GM12878 (cell line): ENCODE measurements at regions not wholly inside any gene's neighbourhood (a gene's known extent, or its start where the extent isn't known, plus 50 kb on each side); places are given as distances from the start of the nearest gene placed in this dataset.
"Not testable (repeated sequence)": the region's sequence is repeated elsewhere in the genome, so short reads cannot be mapped to it uniquely, and the experiment has no call there.

Source experiments
- ATAC-seq: fragments of 200-7000 bp; cut with Tn5 transposase; 3 replicates; pipeline ENCODE4 v1.9.1; 2020; ENCODE audit warnings: mild to moderate bottlenecking, moderate library complexity
- BruUV-seq: library from RNA; stranded (reverse); fragments of 400-500 nt; replicated peaks from 2 replicates; lab custom pipeline; 2021; lab: Mats Ljungman, UMichigan
- CTCF ChIA-PET: fragments of 300-600 bp; sonication (Branson Sonifier 250); formaldehyde crosslinking; extraction: SDS; loops from one replicate; lab custom pipeline; 2021; ENCODE audit warnings: inconsistent platforms; lab: Yijun Ruan, JAX
- POLR2A ChIA-PET: fragments of 350-600 bp; formaldehyde crosslinking; extraction: SDS; loops from one replicate; lab custom pipeline; 2021; ENCODE audit warnings: inconsistent platforms; lab: Charles Lee
- RAD21 ChIA-PET: fragments of 300-600 bp; sonication (Branson Sonifier 250); formaldehyde crosslinking; loops from one replicate; lab custom pipeline; 2023; ENCODE audit warnings: antibody characterized with exemption; ENCODE audit not compliant: unreplicated experiment; lab: Charles Lee
- SMC1A ChIA-PET: fragments of 300-600 bp; sonication (Branson Sonifier 250); formaldehyde crosslinking; loops from one replicate; lab custom pipeline; 2023; ENCODE audit not compliant: unreplicated experiment, uncharacterized antibody; lab: Charles Lee
- DNase-seq: peaks from one replicate; pipeline ENCODE4 v3.0.0-alpha.2; 2011; ENCODE audit warnings: low read depth, low spot score
- FAIRE-seq: peaks from 3 replicates; lab custom pipeline; 2011; peaks lifted over from hg19 to GRCh38; lab: Jason Lieb, UNC
- H2AFZ ChIP-seq: 2 replicates; pipeline ENCODE4 v1.6.0; 2011; ENCODE audit warnings: low read depth, low read length, control low read depth; ENCODE audit not compliant: control insufficient read depth
- H3K27ac ChIP-seq: 2 replicates; pipeline ENCODE4 v1.5.1; 2011; ENCODE audit warnings: control low read depth; ENCODE audit not compliant: control insufficient read depth, insufficient read depth
- H3K27me3 ChIP-seq, 2 experiments: replicated peaks in 1 of 2; 2 replicates each; pipeline versions ENCODE4 v1.6.0 to v1.6.1; 2011; ENCODE audit warnings: low read length in 1 of 2; ENCODE audit not compliant: control insufficient read depth in 2 of 2, insufficient read depth in 2 of 2
- H3K36me3 ChIP-seq, 2 experiments: 2 replicates each; pipeline ENCODE4 v1.5.1; 2011; ENCODE audit warnings: low read length in 1 of 2; ENCODE audit not compliant: control insufficient read depth in 2 of 2, insufficient read depth in 2 of 2
- H3K4me1 ChIP-seq: 2 replicates; pipeline ENCODE4 v1.6.1; 2011; ENCODE audit warnings: mild to moderate bottlenecking, low read length, moderate library complexity, mixed read lengths; ENCODE audit not compliant: control insufficient read depth, insufficient read depth
- H3K4me2 ChIP-seq: 2 replicates; pipeline ENCODE4 v1.6.0; 2011; ENCODE audit warnings: control low read depth; ENCODE audit not compliant: control insufficient read depth, insufficient read depth
- H3K4me3 ChIP-seq: fragments of 200-600 bp; sonication (generic); 2 replicates; pipeline ENCODE4 v1.5.1; 2016
- H3K79me2 ChIP-seq: 2 replicates; pipeline ENCODE4 v1.6.0; 2011; ENCODE audit warnings: low read length; ENCODE audit not compliant: control insufficient read depth, insufficient read depth
- H3K9ac ChIP-seq: 2 replicates; pipeline ENCODE4 v1.8.0; 2011; ENCODE audit warnings: low read length, control low read depth, mixed read lengths; ENCODE audit not compliant: control insufficient read depth, insufficient read depth
- H3K9me3 ChIP-seq: replicated peaks from 3 replicates; pipeline ENCODE4 v1.5.1; 2011; ENCODE audit warnings: mild to moderate bottlenecking, low read length; ENCODE audit not compliant: control insufficient read depth, insufficient read depth
- H4K20me1 ChIP-seq: 2 replicates; pipeline ENCODE4 v1.6.0; 2011; ENCODE audit not compliant: control insufficient read depth, insufficient read depth
- CHD1 ChIP-seq: IDR thresholded peaks from 2 replicates; pipeline ENCODE4 v1.6.1; 2012; ENCODE audit warnings: low read depth, low read length, improper control_type of control experiment
- CHD2 ChIP-seq: IDR thresholded peaks from 2 replicates; pipeline ENCODE4 v1.6.1; 2011; ENCODE audit warnings: low read depth, low read length, improper control_type of control experiment, borderline replicate concordance
- LARP7 ChIP-seq: fragments of 450-650 bp; IDR thresholded peaks from 2 replicates; pipeline ENCODE4 v1.6.1; 2017; ENCODE audit warnings: mild to moderate bottlenecking
- STAT1 ChIP-seq: fragments of 450-650 bp; conservative IDR thresholded peaks from 2 replicates; pipeline ENCODE4 v1.6.1; 2014; ENCODE audit warnings: antibody characterized with exemption, mild to moderate bottlenecking
- WGBS: methylation state at CpG from one replicate; pipeline ENCODE4 v1.1.6; 2016; ENCODE audit warnings: low lambda C conversion rate; ENCODE audit not compliant: insufficient replicate concordance, insufficient coverage; ENCODE audit errors: missing lambda C conversion rate; 5-methylcytosine and 5-hydroxymethylcytosine counted together
- in situ Hi-C: fragments of 300-500 bp; cut with MboI; formaldehyde crosslinking; loops from 9 replicates; pipeline ENCODE4 v1.14.3; 2018; ENCODE audit warnings: mixed read lengths
- intact Hi-C: fragments of 100-400 bp; cut with micrococcal nuclease; formaldehyde crosslinking; loops from one replicate; pipeline ENCODE4 v1.14.2; 2022; ENCODE audit not compliant: unreplicated experiment
- TF ChIP-seq, protein P1 (sequence below), 3 experiments: IDR thresholded peaks in 2 of 3; conservative IDR thresholded peaks in 1 of 3; 2 replicates each; pipeline ENCODE4 v1.5.1; 2011; ENCODE audit warnings: low read depth in 3 of 3, low read length in 3 of 3, mild to moderate bottlenecking in 3 of 3, control low read depth in 2 of 3, moderate library complexity in 2 of 3, inconsistent platforms in 1 of 3, mixed read lengths in 1 of 3; ENCODE audit not compliant: control insufficient read depth in 2 of 3, insufficient read depth in 1 of 3; ENCODE audit errors: extremely low read depth in 1 of 3
- TF ChIP-seq, protein P2 (sequence below): IDR thresholded peaks from 2 replicates; pipeline ENCODE4 v1.6.1; 2012; ENCODE audit warnings: low read length, inconsistent platforms
- TF ChIP-seq, protein P3 (sequence below): fragments of 450-650 bp; IDR thresholded peaks from 2 replicates; pipeline ENCODE4 v1.6.1; 2017; ENCODE audit warnings: low read depth, mild to moderate bottlenecking, moderate library complexity

DNA sequence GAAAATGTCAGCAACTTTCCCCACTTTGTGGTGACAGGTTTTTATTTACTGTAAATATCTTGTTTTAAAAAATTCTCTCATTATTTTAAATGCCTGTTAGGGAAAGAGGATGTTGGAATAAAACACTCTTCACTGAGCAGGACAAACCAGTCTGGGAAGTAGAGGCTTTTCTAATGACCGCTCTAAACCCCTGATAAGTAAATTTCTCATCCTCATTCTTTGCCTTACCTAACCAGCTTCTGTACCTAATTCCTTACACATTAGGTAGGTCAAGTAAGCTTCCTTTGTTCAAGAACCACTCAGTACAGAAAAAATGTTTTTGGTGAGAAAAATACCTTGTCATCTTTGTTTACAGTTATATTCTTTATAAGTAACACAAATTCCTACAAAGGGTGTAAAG, 143.6 kb downstream of the GPR85 start:
- no peaks in the 10 kb centered on the region for H3K27me3 ChIP-seq
- intact Hi-C loops = no loop called here
- BruUV-seq = no TSS peak
- ATAC-seq (no peak), FAIRE-seq (no peak), DNase-seq (no peak)
- TF ChIP-seq, protein P1, sequence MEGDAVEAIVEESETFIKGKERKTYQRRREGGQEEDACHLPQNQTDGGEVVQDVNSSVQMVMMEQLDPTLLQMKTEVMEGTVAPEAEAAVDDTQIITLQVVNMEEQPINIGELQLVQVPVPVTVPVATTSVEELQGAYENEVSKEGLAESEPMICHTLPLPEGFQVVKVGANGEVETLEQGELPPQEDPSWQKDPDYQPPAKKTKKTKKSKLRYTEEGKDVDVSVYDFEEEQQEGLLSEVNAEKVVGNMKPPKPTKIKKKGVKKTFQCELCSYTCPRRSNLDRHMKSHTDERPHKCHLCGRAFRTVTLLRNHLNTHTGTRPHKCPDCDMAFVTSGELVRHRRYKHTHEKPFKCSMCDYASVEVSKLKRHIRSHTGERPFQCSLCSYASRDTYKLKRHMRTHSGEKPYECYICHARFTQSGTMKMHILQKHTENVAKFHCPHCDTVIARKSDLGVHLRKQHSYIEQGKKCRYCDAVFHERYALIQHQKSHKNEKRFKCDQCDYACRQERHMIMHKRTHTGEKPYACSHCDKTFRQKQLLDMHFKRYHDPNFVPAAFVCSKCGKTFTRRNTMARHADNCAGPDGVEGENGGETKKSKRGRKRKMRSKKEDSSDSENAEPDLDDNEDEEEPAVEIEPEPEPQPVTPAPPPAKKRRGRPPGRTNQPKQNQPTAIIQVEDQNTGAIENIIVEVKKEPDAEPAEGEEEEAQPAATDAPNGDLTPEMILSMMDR (IDR thresholded peaks at IDR 0.05 in 2 of 3, conservative IDR thresholded peaks at IDR 0.05 in 1 of 3; ENCODE audit: control insufficient read depth in 2 of 3, extremely low read depth in 1 of 3, insufficient read depth in 1 of 3, low read depth in 3 of 3, low read length in 3 of 3) = no peak
- TF ChIP-seq, protein P2, sequence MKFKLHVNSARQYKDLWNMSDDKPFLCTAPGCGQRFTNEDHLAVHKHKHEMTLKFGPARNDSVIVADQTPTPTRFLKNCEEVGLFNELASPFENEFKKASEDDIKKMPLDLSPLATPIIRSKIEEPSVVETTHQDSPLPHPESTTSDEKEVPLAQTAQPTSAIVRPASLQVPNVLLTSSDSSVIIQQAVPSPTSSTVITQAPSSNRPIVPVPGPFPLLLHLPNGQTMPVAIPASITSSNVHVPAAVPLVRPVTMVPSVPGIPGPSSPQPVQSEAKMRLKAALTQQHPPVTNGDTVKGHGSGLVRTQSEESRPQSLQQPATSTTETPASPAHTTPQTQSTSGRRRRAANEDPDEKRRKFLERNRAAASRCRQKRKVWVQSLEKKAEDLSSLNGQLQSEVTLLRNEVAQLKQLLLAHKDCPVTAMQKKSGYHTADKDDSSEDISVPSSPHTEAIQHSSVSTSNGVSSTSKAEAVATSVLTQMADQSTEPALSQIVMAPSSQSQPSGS = no peak
- TF ChIP-seq CHD1 = no peak
- TF ChIP-seq CHD2 = no peak
- TF ChIP-seq, protein P3, sequence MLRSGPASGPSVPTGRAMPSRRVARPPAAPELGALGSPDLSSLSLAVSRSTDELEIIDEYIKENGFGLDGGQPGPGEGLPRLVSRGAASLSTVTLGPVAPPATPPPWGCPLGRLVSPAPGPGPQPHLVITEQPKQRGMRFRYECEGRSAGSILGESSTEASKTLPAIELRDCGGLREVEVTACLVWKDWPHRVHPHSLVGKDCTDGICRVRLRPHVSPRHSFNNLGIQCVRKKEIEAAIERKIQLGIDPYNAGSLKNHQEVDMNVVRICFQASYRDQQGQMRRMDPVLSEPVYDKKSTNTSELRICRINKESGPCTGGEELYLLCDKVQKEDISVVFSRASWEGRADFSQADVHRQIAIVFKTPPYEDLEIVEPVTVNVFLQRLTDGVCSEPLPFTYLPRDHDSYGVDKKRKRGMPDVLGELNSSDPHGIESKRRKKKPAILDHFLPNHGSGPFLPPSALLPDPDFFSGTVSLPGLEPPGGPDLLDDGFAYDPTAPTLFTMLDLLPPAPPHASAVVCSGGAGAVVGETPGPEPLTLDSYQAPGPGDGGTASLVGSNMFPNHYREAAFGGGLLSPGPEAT = no peak
- no peak for TF ChIP-seq LARP7
- no peak for TF ChIP-seq STAT1
- H2AFZ ChIP-seq = no peak overlapping the region
- H3K36me3 ChIP-seq = no peaks in the 10 kb centered on the region
- H3K4me2 ChIP-seq = no peak overlapping the region
- no peak overlapping the region for H3K27ac ChIP-seq
- 100% methylated on average over 1 of the region's 1 CpG for WGBS
- no peak overlapping the region for H3K4me3 ChIP-seq
- ChIA-PET SMC1A (no interaction called here), POLR2A (no interaction called here), RAD21 (no interaction called here), CTCF (no interaction called here)
- in situ Hi-C loops = no loop called here
- H3K9ac ChIP-seq = no peak overlapping the region
- H3K4me1 ChIP-seq = peaks cover 7% of the 10 kb centered on the region
- no peaks in the 10 kb centered on the region for H3K9me3 ChIP-seq
- H4K20me1 ChIP-seq = no peaks in the 10 kb centered on the region
- peaks cover 11% of the 10 kb centered on the region for H3K79me2 ChIP-seq

DNA sequence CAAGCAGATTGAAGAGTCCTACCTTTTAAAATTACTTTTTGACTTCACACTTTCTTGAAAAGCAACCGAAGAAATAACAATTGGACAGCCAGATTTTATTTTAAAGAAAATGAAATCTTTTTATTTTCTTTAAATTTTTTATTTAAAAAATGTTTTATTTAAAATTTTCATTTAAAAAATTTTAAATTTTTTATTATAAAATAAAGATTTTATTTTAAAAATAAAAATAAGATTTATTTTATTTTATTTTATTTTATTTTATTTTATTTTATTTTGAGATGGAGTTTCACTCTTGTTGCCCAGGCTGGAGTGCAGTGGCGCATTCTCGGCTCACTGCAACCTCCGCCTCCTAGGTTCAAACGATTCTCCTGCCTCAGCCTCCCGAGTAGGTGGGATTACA, 144.5 kb downstream of the GPR85 start:
- POLR2A ChIA-PET, BruUV-seq, ATAC-seq, H3K4me2 ChIP-seq, in situ Hi-C loops, H3K27ac ChIP-seq, H3K36me3 ChIP-seq, RAD21 ChIA-PET, H3K4me1 ChIP-seq, DNase-seq, H3K4me3 ChIP-seq, H4K20me1 ChIP-seq, SMC1A ChIA-PET, H3K9me3 ChIP-seq, H2AFZ ChIP-seq, H3K9ac ChIP-seq, FAIRE-seq, intact Hi-C loops, CTCF ChIA-PET, H3K27me3 ChIP-seq: not testable (repeated sequence)
- peaks cover 19% of the 10 kb centered on the region for H3K79me2 ChIP-seq
- 82% methylated on average over 6 of the region's 6 CpGs for WGBS
